Tibial nerve (tissue), 4 donors: ENCODE measurements at regions not wholly inside any gene's neighbourhood (a gene's known extent, or its start where the extent isn't known, plus 50 kb on each side); places are given as distances from the start of the nearest gene placed in this dataset.

Experiments used
- DNase-seq, 2 donors: peaks; one replicate each; pipeline ENCODE4 v3.0.0-alpha.2; 2019; ENCODE audit warnings: low spot score in 2 of 2
- H3K27ac ChIP-seq, 4 donors: fragments of 200-600 bp; sonication (generic) in 3 of 4; one replicate each; pipeline ENCODE4 v1.5.1; 2017 to 2019; ENCODE audit warnings: mild to moderate bottlenecking in 1 of 4
- H3K27me3 ChIP-seq, 2 donors: fragments of 200-600 bp; sonication (generic) in 1 of 2; one replicate each; pipeline versions ENCODE4 v1.5.1 to v1.6.0; 2017 to 2019
- H3K36me3 ChIP-seq, 3 donors: fragments of 200-600 bp; sonication (generic); one replicate each; pipeline ENCODE4 v1.5.1; 2018 to 2019
- H3K4me1 ChIP-seq, 4 donors: fragments of 200-600 bp; sonication (generic) in 3 of 4; one replicate each; pipeline ENCODE4 v1.5.1; 2017 to 2019
- H3K4me3 ChIP-seq, 4 donors: fragments of 200-600 bp; sonication (generic) in 3 of 4; one replicate each; pipeline ENCODE4 v1.5.1; 2017 to 2019; ENCODE audit warnings: mild to moderate bottlenecking in 1 of 4, moderate library complexity in 1 of 4
- H3K9me3 ChIP-seq, 4 donors: fragments of 200-600 bp; sonication (generic) in 3 of 4; one replicate each; pipeline ENCODE4 v1.5.1; 2017 to 2019
- CTCF ChIP-seq, 5 experiments: fragments of 200-600 bp in 3 of 5; fragments of 450-650 bp in 2 of 5; sonication (generic) in 3 of 5; IDR thresholded peaks; one replicate each; pipeline ENCODE4 v1.5.1; 2016 to 2019; ENCODE audit warnings: antibody characterized with exemption in 5 of 5, mild to moderate bottlenecking in 3 of 5, moderate library complexity in 2 of 5
- EP300 ChIP-seq, 2 donors: sonication (generic); formaldehyde crosslinking; IDR thresholded peaks; one replicate each; pipeline ENCODE4 v1.6.1; 2017; ENCODE audit warnings: antibody characterized with exemption in 2 of 2, mild to moderate bottlenecking in 1 of 2
- POLR2A ChIP-seq, 2 donors: fragments of 450-650 bp; IDR thresholded peaks; one replicate each; pipeline ENCODE4 v1.6.1; 2017; ENCODE audit warnings: antibody characterized with exemption in 2 of 2, mild to moderate bottlenecking in 2 of 2, moderate library complexity in 2 of 2
- WGBS, 2 donors: methylation state at CpG; one replicate each; pipeline ENCODE4 v1.1.5; 2018; 5-methylcytosine and 5-hydroxymethylcytosine counted together

- H3K27me3 ChIP-seq, result no peaks in the 10 kb centered on the region
- WGBS, 2 donors, result 52 to 55% methylated on average over 5 of the region's 5 CpGs
- no peak overlapping the region for H3K4me3 ChIP-seq
- no peak for DNase-seq
- H3K36me3 ChIP-seq, result no peaks in the 10 kb centered on the region
- no peak overlapping the region for H3K27ac ChIP-seq
- no peaks in the 10 kb centered on the region for H3K9me3 ChIP-seq
- no peak for TF ChIP-seq POLR2A (IDR thresholded peaks at IDR 0.05)
- no peak for TF ChIP-seq CTCF (IDR thresholded peaks at IDR 0.05)
- no peak for TF ChIP-seq EP300 (IDR thresholded peaks at IDR 0.05)
- H3K4me1 ChIP-seq, result no peaks in the 10 kb centered on the region
These were observed 346.0 kb downstream of the PMP22 start for GRCh38 chr17:14919094-14919493.

GRCh38 chr17:14918540-14918939, 346.6 kb downstream of the PMP22 start:
- 29 to 30% methylated on average over 4 of the region's 4 CpGs for WGBS, 2 donors
- Histone ChIP-seq H3K36me3 (no peaks in the 10 kb centered on the region), H3K27ac (no peak overlapping the region), H3K9me3 (no peaks in the 10 kb centered on the region), H3K27me3 (no peaks in the 10 kb centered on the region), H3K4me3 (no peak overlapping the region), H3K4me1 (no peaks in the 10 kb centered on the region)
- DNase-seq, result no peak
- no peak for TF ChIP-seq EP300 (IDR thresholded peaks at IDR 0.05)
- TF ChIP-seq CTCF (IDR thresholded peaks at IDR 0.05), result no peak
- TF ChIP-seq POLR2A (IDR thresholded peaks at IDR 0.05), result no peak

- Histone ChIP-seq H3K4me1 (no peaks in the 10 kb centered on the region), H3K4me3 (no peak overlapping the region), H3K27ac (no peak overlapping the region), H3K9me3 (no peaks in the 10 kb centered on the region), H3K36me3 (no peaks in the 10 kb centered on the region), H3K27me3 (no peaks in the 10 kb centered on the region)
- TF ChIP-seq CTCF (IDR thresholded peaks at IDR 0.05) (no peak), EP300 (IDR thresholded peaks at IDR 0.05) (no peak), POLR2A (IDR thresholded peaks at IDR 0.05) (no peak)
- DNase-seq, result no peak
- WGBS, 2 donors, result 96 to 100% methylated on average over 1 of the region's 1 CpG
These were observed 354.2 kb downstream of the PMP22 start for GRCh38 chr17:14910916-14911315.

- Histone ChIP-seq H3K4me3 (no peak overlapping the region), H3K9me3 (no peaks in the 10 kb centered on the region), H3K4me1 (no peaks in the 10 kb centered on the region), H3K36me3 (no peaks in the 10 kb centered on the region), H3K27ac (no peak overlapping the region), H3K27me3 (no peaks in the 10 kb centered on the region)
- TF ChIP-seq EP300 (IDR thresholded peaks at IDR 0.05), result no peak
- TF ChIP-seq POLR2A (IDR thresholded peaks at IDR 0.05), result no peak
- no peak for TF ChIP-seq CTCF (IDR thresholded peaks at IDR 0.05)
- WGBS, 2 donors, result 28 to 32% methylated on average over 4 of the region's 4 CpGs
- no peak for DNase-seq
These were observed 360.7 kb downstream of the PMP22 start for GRCh38 chr17:14904386-14904785.

- TF ChIP-seq CTCF (IDR thresholded peaks at IDR 0.05) (no peak), POLR2A (IDR thresholded peaks at IDR 0.05) (no peak), EP300 (IDR thresholded peaks at IDR 0.05) (no peak)
- H3K9me3 ChIP-seq, result peaks cover 0 to 1% (median under 1%) of the 10 kb centered on the region in 4 donors
- H3K4me1 ChIP-seq, result no peaks in the 10 kb centered on the region
- no peak for DNase-seq
- H3K27ac ChIP-seq, result no peak overlapping the region
- H3K36me3 ChIP-seq, result no peaks in the 10 kb centered on the region
- no peak overlapping the region for H3K4me3 ChIP-seq
- WGBS, 2 donors, result 45 to 76% methylated on average over 1 of the region's 1 CpG
- H3K27me3 ChIP-seq, result no peaks in the 10 kb centered on the region
These were observed 361.3 kb downstream of the PMP22 start for GRCh38 chr17:14903854-14904253.
